DND-41 (cell line): ENCODE measurements at regions not wholly inside any gene's neighbourhood (a gene's known extent, or its start where the extent isn't known, plus 50 kb on each side); places are given as distances from the start of the nearest gene placed in this dataset.

Source experiments
- ATAC-seq: fragments of 200-7000 bp; cut with Tn5 transposase; 3 replicates; pipeline ENCODE4 v1.9.1; 2021; ENCODE audit warnings: low read depth; ENCODE audit not compliant: insufficient read depth
- DNase-seq: peaks from one replicate; pipeline ENCODE4 v3.0.0-alpha.2; 2020
- H2AFZ ChIP-seq: 2 replicates; pipeline ENCODE4 v1.6.0; 2012; ENCODE audit warnings: low read depth, low read length
- H3K27ac ChIP-seq: 2 replicates; pipeline ENCODE4 v1.5.1; 2012; ENCODE audit warnings: low read length, inconsistent platforms
- H3K27me3 ChIP-seq: fragments of 200-600 bp; sonication (generic); 2 replicates; pipeline ENCODE4 v1.6.0; 2012; ENCODE audit warnings: low read length, mild to moderate bottlenecking, inconsistent platforms; ENCODE audit not compliant: insufficient read depth, poor library complexity
- H3K36me3 ChIP-seq: 2 replicates; pipeline ENCODE4 v1.5.1; 2012; ENCODE audit warnings: low read length, inconsistent platforms; ENCODE audit not compliant: insufficient read depth
- H3K4me1 ChIP-seq: 2 replicates; pipeline ENCODE4 v1.5.1; 2012; ENCODE audit warnings: mild to moderate bottlenecking, low read length; ENCODE audit not compliant: insufficient read depth
- H3K4me2 ChIP-seq: 2 replicates; pipeline ENCODE4 v1.6.0; 2012; ENCODE audit warnings: mild to moderate bottlenecking, moderate library complexity, low read length, inconsistent platforms; ENCODE audit not compliant: insufficient read depth
- H3K4me3 ChIP-seq, 2 experiments: fragments of 200-600 bp in 1 of 2; shearing (Covaris generic) in 1 of 2; 2 replicates each; pipeline ENCODE4 v1.5.1; 2012 to 2016; ENCODE audit warnings: inconsistent platforms in 2 of 2, low read length in 2 of 2, mild to moderate bottlenecking in 2 of 2, low read depth in 1 of 2, moderate library complexity in 1 of 2
- H3K79me2 ChIP-seq: 2 replicates; pipeline ENCODE4 v1.6.0; 2012; ENCODE audit warnings: low read length, inconsistent platforms; ENCODE audit not compliant: insufficient read depth
- H3K9ac ChIP-seq: 2 replicates; pipeline ENCODE4 v1.6.0; 2012; ENCODE audit warnings: low read depth, mild to moderate bottlenecking, inconsistent platforms, low read length, moderate library complexity
- H3K9me3 ChIP-seq: 2 replicates; pipeline ENCODE4 v1.5.1; 2012; ENCODE audit warnings: low read length, moderate library complexity, mild to moderate bottlenecking, inconsistent platforms; ENCODE audit not compliant: insufficient read depth, severe bottlenecking
- H4K20me1 ChIP-seq: 2 replicates; pipeline ENCODE4 v1.6.0; 2012; ENCODE audit warnings: low read length; ENCODE audit not compliant: insufficient read depth
- CTCF ChIP-seq: IDR thresholded peaks from 2 replicates; pipeline ENCODE4 v1.5.1; 2012; ENCODE audit warnings: borderline replicate concordance, low read length, moderate library complexity, mild to moderate bottlenecking; ENCODE audit not compliant: poor library complexity, severe bottlenecking; ENCODE audit errors: extremely low read depth
- EZH2 ChIP-seq: IDR thresholded peaks from 3 replicates; pipeline ENCODE4 v1.6.1; 2012; ENCODE audit warnings: borderline replicate concordance, low read depth, mild to moderate bottlenecking, moderate library complexity, low read length, inconsistent platforms; ENCODE audit not compliant: severe bottlenecking

DNA sequence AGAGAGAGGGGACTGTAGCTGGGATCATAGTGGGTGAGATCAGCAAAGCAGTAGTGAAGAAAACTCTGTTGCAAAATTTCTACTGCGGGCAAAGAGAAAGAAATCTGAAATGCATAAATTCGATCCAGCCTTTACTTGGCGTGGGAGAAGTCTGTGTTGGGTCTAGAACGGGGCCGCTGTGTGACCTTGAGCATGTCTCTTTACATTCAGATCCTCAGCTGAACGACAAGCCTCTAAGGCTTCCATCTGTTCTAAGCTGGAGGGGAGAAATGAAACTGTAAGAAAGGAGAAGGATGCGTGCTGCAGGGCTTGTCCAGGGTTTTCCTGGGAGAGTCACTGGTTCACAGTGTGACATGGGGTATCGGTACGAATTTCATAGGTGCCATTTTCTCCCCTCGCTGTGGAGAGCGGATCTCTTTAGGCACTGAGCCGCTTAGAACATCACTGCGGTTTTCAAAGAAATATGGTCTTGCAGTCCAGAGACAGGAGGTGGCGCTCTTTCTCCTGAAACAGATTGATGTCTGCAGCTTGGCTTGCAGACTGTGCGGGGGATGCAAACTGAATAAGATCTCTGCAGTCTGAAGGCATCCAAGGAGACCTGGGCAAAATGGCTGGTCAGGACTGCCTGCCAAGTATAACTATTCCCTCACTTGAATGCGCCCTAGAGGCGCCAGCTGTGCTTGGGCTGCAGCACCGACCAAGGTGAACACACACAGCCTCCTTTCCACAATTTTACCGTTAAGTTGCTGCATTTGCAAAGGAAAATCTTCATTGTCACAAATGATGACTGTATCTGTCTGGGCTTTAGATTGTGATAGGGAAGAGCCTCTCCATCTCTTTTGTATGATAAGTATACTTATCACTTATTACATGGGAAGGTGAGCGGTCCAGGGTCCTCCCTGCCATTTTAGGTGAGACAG lies 104.1 kb downstream of the XCL2 start:
- Histone ChIP-seq H3K4me2 (peak overlapping the region; percentile 58), H3K4me3 (peak overlapping the region in 1 of 2 experiments; percentile 35; a peak in 2 of 4 replicates)
- peak; percentile 96 for ATAC-seq

DNA sequence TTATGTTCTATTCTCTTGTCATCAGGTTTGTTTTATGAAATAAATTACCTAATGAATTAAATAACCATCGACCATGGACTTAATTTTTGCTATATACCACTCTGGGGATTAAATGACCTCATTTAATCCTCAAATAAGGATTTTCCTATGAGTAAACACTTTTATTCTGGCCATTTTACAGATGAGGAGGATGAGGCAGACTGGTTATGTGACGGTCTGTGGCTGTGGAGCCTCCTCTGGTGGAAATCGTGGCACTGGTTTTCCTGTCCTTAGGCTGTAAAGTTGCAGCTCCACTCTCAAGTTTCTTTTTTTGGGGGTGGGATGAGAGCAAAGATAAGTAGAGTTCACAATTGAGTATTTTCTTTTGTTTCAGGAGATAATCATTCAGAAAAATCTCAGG lies 105.2 kb downstream of the XCL2 start:
- DNase-seq (no peak), ATAC-seq (no peak)
- peaks cover 14% of the 10 kb centered on the region for H3K4me1 ChIP-seq
- H3K4me2 ChIP-seq, result no peak overlapping the region
- H4K20me1 ChIP-seq, result no peaks in the 10 kb centered on the region
- H3K27me3 ChIP-seq, result no peaks in the 10 kb centered on the region
- H3K36me3 ChIP-seq, result no peaks in the 10 kb centered on the region
- H2AFZ ChIP-seq, result no peak overlapping the region
- no peak overlapping the region for H3K4me3 ChIP-seq
- H3K79me2 ChIP-seq, result no peaks in the 10 kb centered on the region
- TF ChIP-seq CTCF (no peak), EZH2 (no peak)
- no peaks in the 10 kb centered on the region for H3K9me3 ChIP-seq
- no peak overlapping the region for H3K9ac ChIP-seq
- H3K27ac ChIP-seq, result no peak overlapping the region

More for the DNA sequence above, 104.1 kb downstream of the XCL2 start:
- H2AFZ ChIP-seq, result peak overlapping the region; percentile 74
- 0 out of 2 replicates have a peak overlapping the region, but pooled peaks have one; percentile 37 for H3K27ac ChIP-seq
- TF ChIP-seq EZH2 (no peak), CTCF (peak; percentile 92)
- no peaks in the 10 kb centered on the region for H3K27me3 ChIP-seq
- no peaks in the 10 kb centered on the region for H4K20me1 ChIP-seq
- no peaks in the 10 kb centered on the region for H3K9me3 ChIP-seq
- peaks cover 14% of the 10 kb centered on the region for H3K4me1 ChIP-seq
- peak; percentile 89 for DNase-seq
- no peaks in the 10 kb centered on the region for H3K36me3 ChIP-seq
- no peaks in the 10 kb centered on the region for H3K79me2 ChIP-seq
- peak overlapping the region; percentile 16 for H3K9ac ChIP-seq

DNA sequence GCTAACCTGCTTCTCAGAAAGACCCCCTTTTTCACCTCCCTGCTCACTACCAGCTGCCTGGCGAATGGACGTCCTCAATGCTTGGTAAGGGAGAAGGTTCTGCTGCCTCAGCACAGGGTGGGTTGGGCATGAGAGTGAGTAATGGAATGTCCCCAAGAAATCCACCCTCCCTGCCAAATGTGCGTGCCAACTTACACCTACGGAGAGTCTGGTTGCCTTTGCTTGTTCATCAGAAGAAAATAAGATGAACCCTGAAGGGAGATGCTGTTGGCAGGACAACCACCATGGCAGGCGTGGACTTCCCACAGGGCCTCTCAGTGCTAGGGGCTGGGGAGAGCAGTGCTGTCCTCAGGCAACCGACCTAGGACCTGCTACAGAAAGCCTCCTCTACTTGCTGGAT lies 106.0 kb downstream of the XCL2 start:
- Histone ChIP-seq H4K20me1 (no peaks in the 10 kb centered on the region), H3K4me2 (no peak overlapping the region), H3K4me3 (no peak overlapping the region), H3K36me3 (no peaks in the 10 kb centered on the region), H3K9me3 (no peaks in the 10 kb centered on the region), H3K4me1 (peaks cover 14% of the 10 kb centered on the region), H3K27me3 (no peaks in the 10 kb centered on the region), H3K9ac (no peak overlapping the region), H3K79me2 (no peaks in the 10 kb centered on the region), H3K27ac (no peak overlapping the region), H2AFZ (no peak overlapping the region)
- ATAC-seq (no peak), DNase-seq (no peak)
- TF ChIP-seq CTCF (no peak), EZH2 (no peak)
